Bronchial epithelial cell (primary cell): ENCODE measurements at regions not wholly inside any gene's neighbourhood (a gene's known extent, or its start where the extent isn't known, plus 50 kb on each side); places are given as distances from the start of the nearest gene placed in this dataset.
"Not testable (repeated sequence)": the region's sequence is repeated elsewhere in the genome, so short reads cannot be mapped to it uniquely, and the experiment has no call there.

Experiments
- DNase-seq: peaks from one replicate; pipeline ENCODE4 v3.0.0-alpha.2; 2010; ENCODE audit warnings: low read depth
- FAIRE-seq: peaks from 2 replicates; lab custom pipeline; 2011; peaks lifted over from hg19 to GRCh38; lab: Jason Lieb, UNC
- H3K27me3 ChIP-seq: 2 replicates; pipeline ENCODE4 v1.5.1; 2011; ENCODE audit warnings: low read length; ENCODE audit not compliant: control insufficient read depth, insufficient read depth
- H3K36me3 ChIP-seq: 2 replicates; pipeline ENCODE4 v1.5.1; 2011; ENCODE audit warnings: low read length; ENCODE audit not compliant: control insufficient read depth, insufficient read depth
- H3K4me3 ChIP-seq: 2 replicates; pipeline ENCODE4 v1.5.1; 2011; ENCODE audit warnings: mild to moderate bottlenecking, low read depth, low read length, control low read depth
- TF ChIP-seq, protein P1 (sequence below): IDR thresholded peaks from 2 replicates; pipeline ENCODE4 v1.5.1; 2011; ENCODE audit warnings: mild to moderate bottlenecking, moderate library complexity, low read length, control low read depth, inconsistent platforms; ENCODE audit not compliant: insufficient read depth, severe bottlenecking

DNA sequence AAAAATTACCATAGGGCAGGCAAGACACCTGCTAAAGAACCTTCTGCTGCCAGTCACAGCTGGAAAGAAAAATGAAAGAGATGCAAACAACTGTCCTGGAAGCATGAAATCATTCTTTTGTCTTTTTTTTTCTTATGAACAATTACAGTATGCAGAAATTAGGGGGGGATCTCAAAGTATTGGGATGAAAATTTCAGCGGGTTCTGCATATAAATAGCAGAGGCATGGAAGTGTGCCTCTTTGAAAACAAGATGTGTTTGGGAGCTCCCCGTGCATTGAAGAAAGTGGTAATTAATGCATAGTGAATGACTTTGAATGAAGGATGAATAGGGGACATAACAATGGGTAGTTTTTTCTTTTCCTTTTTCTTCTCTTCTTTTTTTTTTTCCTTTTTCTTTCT, 431.2 kb downstream of the SOX2 start:
- no peaks in the 10 kb centered on the region for H3K36me3 ChIP-seq
- H3K4me3 ChIP-seq = no peak overlapping the region
- FAIRE-seq = no peak
- H3K27me3 ChIP-seq = no peaks in the 10 kb centered on the region
- no peak for DNase-seq
- TF ChIP-seq, protein P1, sequence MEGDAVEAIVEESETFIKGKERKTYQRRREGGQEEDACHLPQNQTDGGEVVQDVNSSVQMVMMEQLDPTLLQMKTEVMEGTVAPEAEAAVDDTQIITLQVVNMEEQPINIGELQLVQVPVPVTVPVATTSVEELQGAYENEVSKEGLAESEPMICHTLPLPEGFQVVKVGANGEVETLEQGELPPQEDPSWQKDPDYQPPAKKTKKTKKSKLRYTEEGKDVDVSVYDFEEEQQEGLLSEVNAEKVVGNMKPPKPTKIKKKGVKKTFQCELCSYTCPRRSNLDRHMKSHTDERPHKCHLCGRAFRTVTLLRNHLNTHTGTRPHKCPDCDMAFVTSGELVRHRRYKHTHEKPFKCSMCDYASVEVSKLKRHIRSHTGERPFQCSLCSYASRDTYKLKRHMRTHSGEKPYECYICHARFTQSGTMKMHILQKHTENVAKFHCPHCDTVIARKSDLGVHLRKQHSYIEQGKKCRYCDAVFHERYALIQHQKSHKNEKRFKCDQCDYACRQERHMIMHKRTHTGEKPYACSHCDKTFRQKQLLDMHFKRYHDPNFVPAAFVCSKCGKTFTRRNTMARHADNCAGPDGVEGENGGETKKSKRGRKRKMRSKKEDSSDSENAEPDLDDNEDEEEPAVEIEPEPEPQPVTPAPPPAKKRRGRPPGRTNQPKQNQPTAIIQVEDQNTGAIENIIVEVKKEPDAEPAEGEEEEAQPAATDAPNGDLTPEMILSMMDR = no peak

DNA sequence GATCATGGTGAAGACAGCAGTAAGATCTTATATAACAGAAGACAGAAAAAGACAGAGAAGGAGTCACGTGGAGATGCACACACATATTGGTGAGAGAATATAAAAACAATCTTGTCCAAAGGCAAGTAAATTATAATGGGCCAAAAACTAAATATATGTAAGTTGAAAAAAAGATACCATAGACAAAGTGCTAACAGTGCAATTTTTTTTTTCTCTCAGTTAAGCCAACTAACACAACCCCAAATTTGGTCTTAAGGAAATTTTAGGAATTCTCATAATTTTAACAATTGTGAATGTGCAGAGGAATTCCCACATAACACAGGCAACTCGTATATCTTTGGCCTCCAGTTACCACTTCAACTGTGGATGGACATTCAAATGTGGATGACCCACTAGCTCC, 432.2 kb downstream of the SOX2 start:
- FAIRE-seq = no peak
- H3K27me3 ChIP-seq = no peaks in the 10 kb centered on the region
- no peaks in the 10 kb centered on the region for H3K36me3 ChIP-seq
- DNase-seq = no peak
- TF ChIP-seq, protein P1 = no peak
- no peak overlapping the region for H3K4me3 ChIP-seq

DNA sequence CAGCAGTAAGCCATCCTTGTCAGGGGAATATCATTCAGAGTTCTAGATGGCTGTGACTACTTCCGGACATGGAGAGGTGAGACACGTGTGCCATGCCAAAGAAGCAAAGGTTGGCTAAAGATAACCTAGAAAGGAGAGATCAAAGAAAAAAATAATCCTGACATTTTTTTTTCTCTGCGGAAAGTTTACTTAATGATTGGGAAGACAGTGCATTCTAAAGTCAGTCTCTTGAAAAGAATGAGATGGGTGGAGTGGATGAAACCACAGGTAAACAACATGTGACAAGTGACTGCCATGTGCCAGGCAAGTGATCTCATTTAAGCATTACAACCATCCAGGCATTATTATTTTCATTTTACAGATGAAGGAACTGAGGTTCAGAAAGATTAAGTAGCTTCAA, 436.6 kb downstream of the SOX2 start:
- Histone ChIP-seq H3K36me3 (no peaks in the 10 kb centered on the region), H3K27me3 (no peaks in the 10 kb centered on the region), H3K4me3 (no peak overlapping the region)
- DNase-seq (no peak), FAIRE-seq (peak; percentile 40)
- TF ChIP-seq, protein P1 = no peak

DNA sequence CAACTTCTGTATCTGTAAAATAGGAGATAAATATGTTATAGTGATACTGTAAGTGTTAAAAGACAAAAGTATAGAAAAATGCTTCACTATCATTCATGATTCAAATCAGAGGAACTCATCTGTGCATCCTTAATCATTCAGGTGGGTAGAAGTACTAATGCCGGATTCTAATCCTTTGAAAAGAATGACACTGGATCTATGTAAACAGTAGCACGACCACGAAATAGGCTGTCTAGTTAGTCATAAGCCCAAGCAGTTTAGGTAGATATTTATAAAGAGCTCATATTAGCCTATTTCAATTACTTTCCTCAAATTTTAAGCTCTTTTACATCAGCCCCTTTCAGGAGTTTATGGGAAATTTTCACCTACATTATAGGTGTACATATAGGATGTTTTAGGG, 437.9 kb downstream of the SOX2 start:
- Histone ChIP-seq H3K4me3 (no peak overlapping the region), H3K27me3 (no peaks in the 10 kb centered on the region), H3K36me3 (no peaks in the 10 kb centered on the region)
- peak; percentile 57 for DNase-seq
- no peak for FAIRE-seq
- TF ChIP-seq, protein P1 = no peak

DNA sequence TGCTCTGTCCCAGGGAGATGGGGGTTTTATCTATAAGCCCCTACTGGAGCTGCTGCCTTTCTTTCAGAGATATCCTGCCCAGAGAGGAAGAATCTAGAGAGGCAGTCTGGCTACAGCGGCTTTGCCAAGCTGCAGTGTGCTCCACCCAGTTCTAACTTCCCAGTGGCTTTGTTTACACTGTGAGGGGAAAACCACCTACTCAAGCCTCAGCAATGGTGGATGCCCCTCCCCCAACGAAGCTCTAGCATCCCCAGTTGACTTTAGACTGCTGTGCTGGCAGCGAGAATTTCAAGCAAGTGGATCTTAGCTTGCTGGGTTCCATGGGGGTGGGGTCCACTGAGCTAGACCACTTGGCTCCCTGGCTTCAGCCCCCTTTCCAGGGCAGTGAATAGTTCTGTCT, 444.6 kb downstream of the SOX2 start:
- DNase-seq (peak; percentile 25), FAIRE-seq (peak; percentile 81)
- H3K27me3 ChIP-seq, H3K36me3 ChIP-seq, H3K4me3 ChIP-seq: not testable (repeated sequence)

DNA sequence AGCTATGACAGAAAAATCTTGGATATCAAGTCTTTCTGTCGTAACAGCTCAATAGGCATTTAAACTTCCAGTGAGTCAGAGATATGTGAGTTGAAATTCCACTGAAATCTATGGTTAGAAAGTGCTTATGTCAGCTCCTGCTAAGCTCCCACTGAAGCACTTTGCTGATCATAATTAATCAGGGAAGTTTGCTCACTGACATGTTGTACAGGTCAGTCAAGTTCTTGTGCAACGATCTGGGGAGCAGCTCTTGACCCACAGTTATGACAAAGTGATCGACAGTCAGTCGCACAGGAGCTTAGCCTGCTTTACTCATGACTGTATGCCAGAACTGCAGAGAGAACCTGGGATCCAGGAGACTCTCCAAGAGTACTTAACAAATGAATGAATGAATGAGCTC, 453.5 kb downstream of the SOX2 start:
- FAIRE-seq (peak; percentile 99), DNase-seq (peak; percentile 99)
- Histone ChIP-seq H3K36me3 (no peaks in the 10 kb centered on the region), H3K27me3 (no peaks in the 10 kb centered on the region), H3K4me3 (no peak overlapping the region)
- TF ChIP-seq, protein P1 = no peak
